Mesendoderm (in vitro differentiated cells): ENCODE measurements at regions not wholly inside any gene's neighbourhood (a gene's known extent, or its start where the extent isn't known, plus 50 kb on each side); places are given as distances from the start of the nearest gene placed in this dataset.

ENCODE experiments used
- DNase-seq: peaks from one replicate; pipeline ENCODE4 v3.0.0; 2013
- H2AK5ac ChIP-seq: 2 replicates; pipeline ENCODE4 v1.6.1; 2013; ENCODE audit warnings: low read length, inconsistent platforms
- H2BK120ac ChIP-seq: 2 replicates; pipeline ENCODE4 v1.6.1; 2013; ENCODE audit warnings: low read depth, mild to moderate bottlenecking, low read length, moderate library complexity, mixed read lengths
- H2BK15ac ChIP-seq: replicated peaks from 2 replicates; pipeline ENCODE4 v1.6.1; 2013; ENCODE audit warnings: low read depth, mild to moderate bottlenecking, moderate library complexity
- H2BK5ac ChIP-seq: 2 replicates; pipeline ENCODE4 v1.6.1; 2013; ENCODE audit warnings: low read length, inconsistent platforms
- H3K18ac ChIP-seq: 2 replicates; pipeline ENCODE4 v1.6.1; 2013; ENCODE audit warnings: mild to moderate bottlenecking, low read length, mixed read lengths
- H3K23ac ChIP-seq: one replicate; pipeline ENCODE4 v1.6.1; 2013; ENCODE audit warnings: low read length
- H3K27ac ChIP-seq: 2 replicates; pipeline ENCODE4 v1.5.1; 2013; ENCODE audit warnings: low read depth, mild to moderate bottlenecking, inconsistent platforms, low read length, moderate library complexity
- H3K27me3 ChIP-seq: 2 replicates; pipeline ENCODE4 v1.6.1; 2013; ENCODE audit warnings: low read length, control low read depth, mild to moderate bottlenecking, inconsistent platforms; ENCODE audit not compliant: insufficient read depth, poor library complexity
- H3K36me3 ChIP-seq: 2 replicates; pipeline ENCODE4 v1.6.1; 2013; ENCODE audit warnings: low read length, inconsistent platforms; ENCODE audit not compliant: control insufficient read depth, insufficient read depth
- H3K4ac ChIP-seq: one replicate; pipeline ENCODE4 v1.6.1; 2013; ENCODE audit warnings: low read depth, mild to moderate bottlenecking, low read length, moderate library complexity
- H3K4me1 ChIP-seq: 2 replicates; pipeline ENCODE4 v1.6.1; 2013; ENCODE audit warnings: low read depth, low read length, inconsistent platforms; ENCODE audit not compliant: control insufficient read depth
- H3K4me2 ChIP-seq: 2 replicates; pipeline ENCODE4 v1.6.1; 2013; ENCODE audit warnings: low read length
- H3K4me3 ChIP-seq: 2 replicates; pipeline ENCODE4 v1.5.1; 2013; ENCODE audit warnings: mild to moderate bottlenecking, low read length
- H3K56ac ChIP-seq: one replicate; pipeline ENCODE4 v1.6.1; 2013; ENCODE audit warnings: low read length
- H3K79me1 ChIP-seq: 2 replicates; pipeline ENCODE4 v1.6.1; 2013; ENCODE audit warnings: low read length, inconsistent platforms
- H3K79me2 ChIP-seq: 2 replicates; pipeline ENCODE4 v1.6.1; 2013; ENCODE audit warnings: mild to moderate bottlenecking, low read length; ENCODE audit not compliant: control insufficient read depth, insufficient read depth
- H3K9ac ChIP-seq: 2 replicates; pipeline ENCODE4 v1.6.1; 2013; ENCODE audit warnings: low read length, inconsistent platforms
- H4K5ac ChIP-seq: one replicate; pipeline ENCODE4 v1.6.1; 2013; ENCODE audit warnings: low read length
- H4K8ac ChIP-seq: one replicate; pipeline ENCODE4 v1.6.1; 2013; ENCODE audit warnings: low read depth, mild to moderate bottlenecking, control low read depth, low read length, moderate library complexity
- WGBS: extraction: QIAGEN DNeasy Blood & Tissue Kit; methylation state at CpG from one replicate; pipeline ENCODE4 v1.1.7; 2013; ENCODE audit warnings: low lambda C conversion rate, missing lambda C conversion rate; ENCODE audit not compliant: insufficient coverage; ENCODE audit errors: extremely low coverage; 5-methylcytosine and 5-hydroxymethylcytosine counted together

GRCh38 chr2:8222979-8223694 is 458.7 kb upstream of the ID2 start:
- no peak overlapping the region for H3K56ac ChIP-seq
- no peaks in the 10 kb centered on the region for H3K79me1 ChIP-seq
- H2BK120ac ChIP-seq: no peak overlapping the region
- no peak overlapping the region for H2BK15ac ChIP-seq
- H3K4me1 ChIP-seq: peaks cover 5% of the 10 kb centered on the region
- no peaks in the 10 kb centered on the region for H3K27me3 ChIP-seq
- no peak overlapping the region for H4K8ac ChIP-seq
- no peaks in the 10 kb centered on the region for H3K36me3 ChIP-seq
- peak overlapping the region; percentile 72 for H2BK5ac ChIP-seq
- no peak overlapping the region for H3K23ac ChIP-seq
- no peaks in the 10 kb centered on the region for H3K79me2 ChIP-seq
- H3K4ac ChIP-seq: peak overlapping the region; percentile 38
- peak; percentile 73 for DNase-seq
- H3K4me3 ChIP-seq: no peak overlapping the region
- no peak overlapping the region for H4K5ac ChIP-seq
- H3K4me2 ChIP-seq: no peak overlapping the region
- H3K9ac ChIP-seq: no peak overlapping the region
- no CpG with 5 or more reads among the region's 9 CpGs for WGBS
- peak overlapping the region; percentile 19 for H3K27ac ChIP-seq
- peak overlapping the region; percentile 48 for H2AK5ac ChIP-seq
- H3K18ac ChIP-seq: peak overlapping the region; percentile 65

DNA sequence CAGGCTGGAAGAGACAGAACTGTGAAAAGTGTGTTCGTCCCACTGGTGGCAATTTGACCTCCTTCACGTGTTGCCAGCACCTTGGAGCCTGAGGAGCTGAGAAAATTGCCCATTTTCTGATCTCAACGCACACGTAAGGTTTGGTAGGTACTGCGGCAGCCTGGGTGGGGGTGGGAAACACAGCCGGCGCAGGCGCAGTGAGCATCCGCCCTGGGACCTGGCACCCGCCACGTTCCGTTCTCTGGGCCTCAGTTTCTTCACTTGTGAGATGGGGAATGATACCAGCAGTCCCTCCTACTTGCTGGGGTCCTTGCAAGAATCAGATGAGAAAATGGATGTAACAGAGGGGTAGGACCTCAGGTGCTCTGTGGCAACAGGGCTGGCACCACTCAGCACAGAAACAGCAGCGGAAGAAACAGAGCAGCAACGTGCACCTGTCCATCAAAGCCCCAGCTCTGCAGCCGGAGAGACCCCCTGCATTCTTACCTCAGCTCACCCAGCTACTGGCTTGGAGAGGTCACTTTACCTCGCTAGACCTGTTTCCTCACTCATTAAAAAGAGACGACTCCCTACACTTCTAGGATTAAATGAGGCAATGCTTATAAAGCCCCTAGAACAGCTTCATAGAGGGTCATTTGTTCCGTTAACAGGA is 458.0 kb upstream of the ID2 start:
- no peak overlapping the region for H4K5ac ChIP-seq
- peak overlapping the region; percentile 19 for H3K27ac ChIP-seq
- peak overlapping the region; percentile 6 for H3K18ac ChIP-seq
- no peak overlapping the region for H4K8ac ChIP-seq
- no peaks in the 10 kb centered on the region for H3K27me3 ChIP-seq
- H3K4me1 ChIP-seq: peaks cover 5% of the 10 kb centered on the region
- H2BK15ac ChIP-seq: no peak overlapping the region
- H3K36me3 ChIP-seq: no peaks in the 10 kb centered on the region
- H2BK120ac ChIP-seq: no peak overlapping the region
- no CpG with 5 or more reads among the region's 18 CpGs for WGBS
- no peaks in the 10 kb centered on the region for H3K79me2 ChIP-seq
- no peak overlapping the region for H3K56ac ChIP-seq
- H3K79me1 ChIP-seq: no peaks in the 10 kb centered on the region
- H2AK5ac ChIP-seq: peak overlapping the region; percentile 18
- H3K4me3 ChIP-seq: no peak overlapping the region
- no peak overlapping the region for H3K23ac ChIP-seq
- DNase-seq: no peak
- peak overlapping the region; percentile 72 for H2BK5ac ChIP-seq
- no peak overlapping the region for H3K4me2 ChIP-seq
- no peak overlapping the region for H3K9ac ChIP-seq
- H3K4ac ChIP-seq: peak overlapping the region; percentile 38

- no peaks in the 10 kb centered on the region for H3K36me3 ChIP-seq
- H3K79me2 ChIP-seq: no peaks in the 10 kb centered on the region
- no peaks in the 10 kb centered on the region for H3K27me3 ChIP-seq
- H2BK15ac ChIP-seq: no peak overlapping the region
- H4K8ac ChIP-seq: no peak overlapping the region
- H3K4ac ChIP-seq: no peak overlapping the region
- peaks cover 5% of the 10 kb centered on the region for H3K4me1 ChIP-seq
- WGBS: no CpG with 5 or more reads among the region's 16 CpGs
- no peaks in the 10 kb centered on the region for H3K79me1 ChIP-seq
- no peak for DNase-seq
- H3K4me2 ChIP-seq: no peak overlapping the region
- no peak overlapping the region for H3K9ac ChIP-seq
- no peak overlapping the region for H3K27ac ChIP-seq
- no peak overlapping the region for H4K5ac ChIP-seq
- no peak overlapping the region for H2BK120ac ChIP-seq
- no peak overlapping the region for H3K23ac ChIP-seq
- peak overlapping the region; percentile 11 for H2AK5ac ChIP-seq
- H3K56ac ChIP-seq: no peak overlapping the region
- no peak overlapping the region for H3K4me3 ChIP-seq
- no peak overlapping the region for H2BK5ac ChIP-seq
- H3K18ac ChIP-seq: no peak overlapping the region
Observed at GRCh38 chr2:8224347-8225190, 457.3 kb upstream of the ID2 start.

DNA sequence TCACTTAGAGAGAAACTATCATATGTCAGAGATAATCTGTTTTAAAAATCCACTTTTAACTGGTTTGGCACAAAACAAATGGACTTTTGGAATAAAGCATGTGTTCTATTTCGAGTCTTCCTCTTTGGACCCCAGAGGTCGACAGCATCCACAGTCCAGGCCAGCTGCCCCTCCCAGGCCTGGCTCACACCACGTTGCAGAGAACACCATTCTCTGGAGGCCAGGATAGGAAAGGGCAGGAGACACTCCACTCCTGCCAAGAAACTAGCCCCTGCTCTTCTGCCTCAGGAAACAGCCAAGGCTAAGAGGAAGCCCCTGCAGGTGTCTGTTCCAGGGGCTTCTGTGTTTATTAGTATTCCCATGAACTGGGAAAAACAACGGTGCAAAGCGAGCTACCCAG is 456.6 kb upstream of the ID2 start:
- Histone ChIP-seq H3K79me2 (no peaks in the 10 kb centered on the region), H2BK5ac (no peak overlapping the region), H3K4me2 (no peak overlapping the region), H3K4ac (no peak overlapping the region), H3K27me3 (no peaks in the 10 kb centered on the region), H3K18ac (peak overlapping the region; percentile 18), H2BK15ac (no peak overlapping the region), H3K36me3 (no peaks in the 10 kb centered on the region), H3K4me1 (peaks cover 5% of the 10 kb centered on the region), H3K27ac (no peak overlapping the region), H4K5ac (no peak overlapping the region), H3K23ac (no peak overlapping the region), H3K56ac (no peak overlapping the region), H4K8ac (no peak overlapping the region), H2AK5ac (no peak overlapping the region), H2BK120ac (no peak overlapping the region), H3K9ac (no peak overlapping the region), H3K4me3 (no peak overlapping the region), H3K79me1 (no peaks in the 10 kb centered on the region)
- WGBS: no CpG with 5 or more reads among the region's 5 CpGs
- no peak for DNase-seq

GRCh38 chr2:8225798-8226197 is 456.1 kb upstream of the ID2 start:
- no peak for DNase-seq
- Histone ChIP-seq H3K23ac (no peak overlapping the region), H4K8ac (no peak overlapping the region), H4K5ac (no peak overlapping the region), H3K27me3 (no peaks in the 10 kb centered on the region), H3K4me3 (no peak overlapping the region), H3K56ac (no peak overlapping the region), H3K36me3 (no peaks in the 10 kb centered on the region), H3K9ac (no peak overlapping the region), H2AK5ac (no peak overlapping the region), H3K27ac (no peak overlapping the region), H3K4me1 (peaks cover 5% of the 10 kb centered on the region), H2BK15ac (no peak overlapping the region), H2BK5ac (no peak overlapping the region), H3K18ac (peak overlapping the region; percentile 18), H2BK120ac (no peak overlapping the region), H3K4ac (no peak overlapping the region), H3K79me1 (no peaks in the 10 kb centered on the region), H3K4me2 (no peak overlapping the region), H3K79me2 (no peaks in the 10 kb centered on the region)
- no CpG with 5 or more reads among the region's 6 CpGs for WGBS
